Fibroblast of skin of left quadriceps (primary cell): ENCODE measurements at regions not wholly inside any gene's neighbourhood (a gene's known extent, or its start where the extent isn't known, plus 50 kb on each side); places are given as distances from the start of the nearest gene placed in this dataset.
A peak's percentile ranks its signal among the peaks of the same experiment; 100 is the strongest.
"Not testable (repeated sequence)": the region's sequence is repeated elsewhere in the genome, so short reads cannot be mapped to it uniquely, and the experiment has no call there.

Experiments
- DNase-seq, 2 experiments: peaks; one replicate each; pipeline ENCODE4 v3.0.0-alpha.2; 2013; ENCODE audit warnings: low read depth in 2 of 2

GRCh38 chr14:84253326-84253725, 1276.6 kb upstream of the FLRT2 start:
- DNase-seq = no peak

DNA sequence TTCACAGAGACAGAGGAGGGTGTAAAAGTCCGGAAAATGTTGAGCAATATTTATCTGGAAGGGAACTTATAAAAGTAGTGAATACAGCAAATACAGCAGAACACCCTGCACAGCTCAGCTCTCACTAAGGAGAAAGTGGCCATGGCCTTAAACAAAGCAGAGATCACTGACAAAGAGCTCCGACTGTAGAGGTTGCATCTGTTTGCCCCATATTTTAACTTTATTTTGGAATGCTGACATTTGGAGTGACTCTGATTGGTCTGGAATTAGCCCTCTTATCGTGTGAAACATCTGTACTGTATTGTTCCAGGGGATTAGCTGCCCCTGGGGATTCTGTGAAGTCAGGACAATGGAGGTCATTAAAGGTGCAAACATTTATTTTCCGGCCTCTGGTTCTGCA, 1275.7 kb upstream of the FLRT2 start:
- no peak for DNase-seq

GRCh38 chr14:84262932-84263331, 1267.0 kb upstream of the FLRT2 start:
- DNase-seq = no peak

- peak in 1 of 2 experiments; percentile 17 for DNase-seq
Observed at GRCh38 chr14:84272290-84272721, 1257.6 kb upstream of the FLRT2 start.

DNA sequence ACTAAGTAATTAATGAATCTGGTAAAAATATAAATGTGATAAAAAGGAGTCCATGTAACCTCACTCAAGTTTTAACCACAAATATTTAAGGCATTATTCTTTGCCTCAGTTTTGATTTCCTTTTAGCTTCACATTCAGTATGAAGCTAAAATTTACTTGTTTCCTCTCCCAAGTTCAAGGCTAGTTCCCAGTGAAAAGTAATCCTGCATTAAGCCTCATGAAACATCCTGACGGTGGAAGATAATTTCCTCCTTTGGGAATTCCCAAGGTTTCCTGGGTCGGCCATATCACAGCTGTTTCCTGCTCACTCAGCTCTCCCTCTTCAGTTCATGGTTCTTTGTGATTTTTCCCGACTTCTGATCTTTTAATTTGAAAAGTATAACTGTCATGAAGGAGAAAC, 1256.8 kb upstream of the FLRT2 start:
- DNase-seq = no peak

DNA sequence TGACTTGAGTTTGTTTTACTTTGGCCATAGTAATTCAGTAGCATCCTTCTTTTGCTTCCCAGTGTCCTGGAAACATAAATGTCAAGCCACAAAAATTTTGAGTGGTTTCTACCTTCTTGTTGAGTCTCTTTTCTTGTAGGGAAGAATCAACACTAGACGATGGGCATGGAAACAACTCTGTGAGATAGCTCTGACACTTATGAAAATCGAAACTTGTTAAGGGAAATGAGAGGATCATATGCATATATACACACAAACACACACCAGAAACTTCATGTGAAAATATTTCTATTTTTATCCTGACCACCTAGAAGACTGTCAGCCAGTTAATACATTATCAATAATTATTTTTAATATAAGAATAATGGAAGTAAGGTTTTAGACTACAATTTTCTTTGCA, 1247.3 kb upstream of the FLRT2 start:
- no peak for DNase-seq

GRCh38 chr14:84288781-84289180, 1241.2 kb upstream of the FLRT2 start:
- no peak for DNase-seq

GRCh38 chr14:84298663-84299195, 1231.2 kb upstream of the FLRT2 start:
- DNase-seq = no peak

GRCh38 chr14:84303140-84303539, 1226.8 kb upstream of the FLRT2 start:
- no peak for DNase-seq

DNA sequence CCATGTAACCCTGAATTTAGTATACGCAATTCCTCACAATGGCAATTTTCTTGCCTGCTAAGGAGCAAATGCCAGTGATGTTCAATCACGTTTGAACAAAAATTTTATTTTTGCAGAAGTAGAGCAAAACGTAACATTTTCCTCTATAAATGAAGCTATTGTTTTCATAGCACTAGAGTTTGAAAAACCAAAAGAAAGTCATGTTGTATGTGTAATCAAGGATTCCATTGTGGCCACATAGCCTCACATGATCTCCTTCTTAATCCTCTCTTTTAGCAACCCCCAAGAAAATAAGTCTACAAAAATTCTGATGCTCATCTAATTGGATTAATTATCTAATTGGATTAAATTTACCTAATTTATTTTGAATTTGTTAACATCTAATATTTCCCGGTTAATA, 1217.4 kb upstream of the FLRT2 start:
- no peak for DNase-seq

GRCh38 chr14:84323450-84323849, 1206.5 kb upstream of the FLRT2 start:
- no peak for DNase-seq

GRCh38 chr14:84323978-84324377, 1206.0 kb upstream of the FLRT2 start:
- peak; percentile 12 to 14 for DNase-seq

GRCh38 chr14:84336433-84336832, 1193.5 kb upstream of the FLRT2 start:
- DNase-seq = no peak

DNA sequence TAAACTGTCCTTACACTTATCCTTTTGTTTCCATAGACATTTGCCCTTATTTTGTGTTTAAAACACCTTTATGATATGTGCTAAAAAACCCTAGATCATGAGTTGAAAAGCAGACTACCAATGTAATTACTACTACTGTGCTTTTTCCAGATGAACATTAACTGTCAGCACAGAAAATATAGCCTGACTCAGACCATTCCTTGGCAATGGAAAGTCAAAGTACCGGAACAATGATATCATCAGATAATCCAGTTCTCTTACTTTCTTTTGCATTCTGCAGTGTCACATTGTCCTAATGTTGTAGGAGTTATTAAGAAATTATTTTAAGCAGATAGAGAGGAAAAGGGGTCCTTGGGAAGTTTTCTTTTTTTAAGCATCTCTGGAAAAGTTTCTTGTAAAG, 1189.0 kb upstream of the FLRT2 start:
- DNase-seq = peak; percentile 46 to 47

DNA sequence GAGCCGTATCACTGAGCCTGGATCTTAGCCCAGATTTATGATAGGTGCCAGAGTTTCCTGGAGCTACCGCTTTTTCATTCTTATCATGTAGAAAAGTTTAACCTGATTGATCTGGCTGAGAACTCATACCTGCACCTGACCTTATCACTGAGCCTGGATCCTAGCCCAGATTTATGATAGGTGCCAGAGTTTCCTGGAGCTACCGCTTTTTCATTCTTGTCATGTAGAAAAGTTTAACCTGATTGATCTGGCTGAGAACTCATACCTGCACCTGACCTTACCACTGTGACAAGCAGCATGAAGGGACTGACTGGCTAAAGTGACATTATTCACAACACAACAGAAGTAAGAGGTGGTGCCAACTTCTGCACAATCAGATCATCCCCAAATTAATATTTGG, 1188.1 kb upstream of the FLRT2 start:
- DNase-seq = not testable (repeated sequence)

GRCh38 chr14:84343656-84344055, 1186.3 kb upstream of the FLRT2 start:
- DNase-seq = peak; percentile 37 to 43

DNA sequence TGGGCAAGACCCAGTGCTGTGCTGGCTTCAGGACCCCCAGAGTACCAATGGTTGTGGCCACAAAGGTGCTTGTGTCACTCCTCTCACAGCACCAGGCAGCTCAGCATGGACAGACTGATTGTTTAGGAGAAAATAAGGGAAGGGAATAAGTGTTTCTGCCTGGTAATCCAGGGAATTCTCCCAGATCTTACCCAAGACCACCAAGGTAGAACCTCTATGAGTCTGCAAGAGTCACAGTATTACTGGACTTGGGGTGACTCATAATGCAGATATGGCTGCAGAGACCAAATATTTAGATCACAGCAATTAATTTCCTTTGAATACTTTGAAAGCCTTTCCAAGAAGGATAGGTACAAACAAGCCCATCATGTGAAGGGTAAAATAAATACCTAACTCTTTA, 1178.3 kb upstream of the FLRT2 start:
- peak in 1 of 2 experiments; percentile 6 for DNase-seq

- DNase-seq = no peak
Observed at GRCh38 chr14:84361476-84361875, 1168.5 kb upstream of the FLRT2 start.

- DNase-seq = peak; percentile 7 to 17
Observed at GRCh38 chr14:84375235-84375634, 1154.7 kb upstream of the FLRT2 start.

GRCh38 chr14:84390010-84390409, 1139.9 kb upstream of the FLRT2 start:
- DNase-seq = no peak

GRCh38 chr14:84397631-84398030, 1132.3 kb upstream of the FLRT2 start:
- no peak for DNase-seq

GRCh38 chr14:84399296-84399910, 1130.5 kb upstream of the FLRT2 start:
- DNase-seq = no peak

GRCh38 chr14:84401631-84402030, 1128.3 kb upstream of the FLRT2 start:
- DNase-seq = no peak

GRCh38 chr14:84403585-84403984, 1126.4 kb upstream of the FLRT2 start:
- DNase-seq = no peak
